ENCODE measurements at regions not wholly inside any gene's neighbourhood (a gene's known extent, or its start where the extent isn't known, plus 50 kb on each side); places are given as distances from the start of the nearest gene placed in this dataset.

DNA sequence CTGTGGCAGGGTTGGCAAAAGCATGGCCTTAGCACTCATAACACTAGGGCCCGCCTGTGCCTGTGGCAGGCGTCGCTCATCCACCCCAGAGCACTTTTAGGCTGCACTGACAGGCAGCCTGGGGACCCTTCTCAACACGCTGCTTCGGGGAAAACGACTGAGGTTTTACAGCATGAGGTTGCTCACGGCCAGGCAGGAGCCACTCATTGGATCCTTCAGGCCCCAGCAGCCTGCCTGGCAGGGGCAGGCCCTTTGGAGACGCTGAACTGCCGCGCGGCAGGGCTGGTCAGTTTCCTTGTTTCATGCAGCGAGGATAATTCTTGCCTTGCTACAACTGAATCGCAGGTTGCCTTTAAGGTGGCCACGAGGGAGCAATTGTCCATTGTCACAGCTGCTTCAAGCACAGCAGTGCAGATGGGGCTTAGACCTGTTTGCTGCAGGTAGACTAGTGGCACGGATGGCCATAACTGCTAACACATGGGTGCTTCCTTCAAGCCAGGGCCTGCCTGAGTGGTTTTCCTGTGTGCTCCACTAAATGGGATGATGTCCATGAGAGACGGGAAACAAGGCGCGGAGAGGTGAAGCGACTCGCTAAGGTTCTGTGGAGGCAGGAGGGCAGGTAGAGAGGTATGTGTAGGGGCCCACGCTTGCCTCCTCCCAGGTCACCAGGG, 49.9 kb upstream of the HS6ST1 start:
- TF ChIP-seq, protein P1, sequence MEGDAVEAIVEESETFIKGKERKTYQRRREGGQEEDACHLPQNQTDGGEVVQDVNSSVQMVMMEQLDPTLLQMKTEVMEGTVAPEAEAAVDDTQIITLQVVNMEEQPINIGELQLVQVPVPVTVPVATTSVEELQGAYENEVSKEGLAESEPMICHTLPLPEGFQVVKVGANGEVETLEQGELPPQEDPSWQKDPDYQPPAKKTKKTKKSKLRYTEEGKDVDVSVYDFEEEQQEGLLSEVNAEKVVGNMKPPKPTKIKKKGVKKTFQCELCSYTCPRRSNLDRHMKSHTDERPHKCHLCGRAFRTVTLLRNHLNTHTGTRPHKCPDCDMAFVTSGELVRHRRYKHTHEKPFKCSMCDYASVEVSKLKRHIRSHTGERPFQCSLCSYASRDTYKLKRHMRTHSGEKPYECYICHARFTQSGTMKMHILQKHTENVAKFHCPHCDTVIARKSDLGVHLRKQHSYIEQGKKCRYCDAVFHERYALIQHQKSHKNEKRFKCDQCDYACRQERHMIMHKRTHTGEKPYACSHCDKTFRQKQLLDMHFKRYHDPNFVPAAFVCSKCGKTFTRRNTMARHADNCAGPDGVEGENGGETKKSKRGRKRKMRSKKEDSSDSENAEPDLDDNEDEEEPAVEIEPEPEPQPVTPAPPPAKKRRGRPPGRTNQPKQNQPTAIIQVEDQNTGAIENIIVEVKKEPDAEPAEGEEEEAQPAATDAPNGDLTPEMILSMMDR (IDR thresholded peaks at IDR 0.05; ENCODE audit: low read depth, low read length), result no peak
- Histone ChIP-seq H3K9me3 (ENCODE audit: control insufficient read depth, insufficient read depth, low read length) (no peaks in the 10 kb centered on the region; the same call in 1 of the 2 replicates), H3K27ac (ENCODE audit: low read depth, low read length) (no peak overlapping the region), H3K4me3 (ENCODE audit: low read depth, low read length) (no peak overlapping the region), H3K27me3 (ENCODE audit: control insufficient read depth, insufficient read depth, low read length) (no peaks in the 10 kb centered on the region)
- DNase-seq (ENCODE audit: low read depth, low spot score), result no peak
- ChIA-PET CTCF (no interaction called here), POLR2A (no interaction called here)

GRCh38 chr2:128369108-128369555, 50.5 kb upstream of the HS6ST1 start:
- no peak overlapping the region for H3K27ac ChIP-seq (ENCODE audit: low read depth, low read length)
- H3K27me3 ChIP-seq (ENCODE audit: control insufficient read depth, insufficient read depth, low read length), result no peaks in the 10 kb centered on the region
- no peak overlapping the region for H3K4me3 ChIP-seq (ENCODE audit: low read depth, low read length)
- CTCF ChIA-PET, result no interaction called here
- POLR2A ChIA-PET, result no interaction called here
- H3K9me3 ChIP-seq (ENCODE audit: control insufficient read depth, insufficient read depth, low read length), result no peaks in the 10 kb centered on the region; the same call in 1 of the 2 replicates
- TF ChIP-seq, protein P1 (IDR thresholded peaks at IDR 0.05; ENCODE audit: low read depth, low read length), result no peak
- DNase-seq (ENCODE audit: low read depth, low spot score), result no peak

- H3K27ac ChIP-seq (ENCODE audit: low read depth, low read length), result no peak overlapping the region
- POLR2A ChIA-PET, result no interaction called here
Observed at GRCh38 chr2:128369602-128370467, 51.2 kb upstream of the HS6ST1 start.

GRCh38 chr2:128370468-128371247, 52.0 kb upstream of the HS6ST1 start:
- ChIA-PET POLR2A (no interaction called here), CTCF (no interaction called here)
- no peak overlapping the region for H3K27ac ChIP-seq (ENCODE audit: low read depth, low read length)
- H3K27me3 ChIP-seq (ENCODE audit: control insufficient read depth, insufficient read depth, low read length), result no peaks in the 10 kb centered on the region
- no peak overlapping the region for H3K4me3 ChIP-seq (ENCODE audit: low read depth, low read length)
- TF ChIP-seq, protein P1 (IDR thresholded peaks at IDR 0.05; ENCODE audit: low read depth, low read length), result no peak
- no peaks in the 10 kb centered on the region; the same call in 1 of the 2 replicates for H3K9me3 ChIP-seq (ENCODE audit: control insufficient read depth, insufficient read depth, low read length)
- no peak for DNase-seq (ENCODE audit: low read depth, low spot score)

More at GRCh38 chr2:128369602-128370467, 51.2 kb upstream of the HS6ST1 start:
- H3K4me3 ChIP-seq (ENCODE audit: low read depth, low read length), result no peak overlapping the region
- no peak for DNase-seq (ENCODE audit: low read depth, low spot score)
- no peaks in the 10 kb centered on the region; the same call in 1 of the 2 replicates for H3K9me3 ChIP-seq (ENCODE audit: control insufficient read depth, insufficient read depth, low read length)
- TF ChIP-seq, protein P1 (IDR thresholded peaks at IDR 0.05; ENCODE audit: low read depth, low read length), result no peak
- H3K27me3 ChIP-seq (ENCODE audit: control insufficient read depth, insufficient read depth, low read length), result no peaks in the 10 kb centered on the region
- CTCF ChIA-PET, result interaction anchor here (0.7 kb wide), 1 partner anchor 69 kb away, joined by 3 read pairs; no protein-coding TSS in a partner anchor

All from AG04450 (cell line).